Neural crest cell (in vitro differentiated cells): ENCODE measurements at regions not wholly inside any gene's neighbourhood (a gene's known extent, or its start where the extent isn't known, plus 50 kb on each side); places are given as distances from the start of the nearest gene placed in this dataset.

Experiments
- DNase-seq: peaks from one replicate; pipeline ENCODE4 v3.0.0; 2021; ENCODE audit warnings: low read depth, mixed read lengths, low spot score
- H3K27ac Mint-ChIP-seq: one replicate; pipeline ENCODE4 v1.8.0; 2021; ENCODE audit warnings: mild to moderate bottlenecking, mixed read lengths; ENCODE audit not compliant: unreplicated experiment
- H3K27me3 Mint-ChIP-seq: 2 replicates; pipeline ENCODE4 v1.8.0; 2021; ENCODE audit warnings: low read depth, mild to moderate bottlenecking, mixed read lengths
- H3K36me3 Mint-ChIP-seq: 2 replicates; pipeline ENCODE4 v1.8.0; 2021; ENCODE audit warnings: low read depth, mild to moderate bottlenecking, mixed read lengths
- H3K4me1 Mint-ChIP-seq: 2 replicates; pipeline ENCODE4 v1.8.0; 2021; ENCODE audit warnings: mixed read lengths
- H3K4me3 Mint-ChIP-seq: one replicate; pipeline ENCODE4 v1.8.0; 2021; ENCODE audit warnings: mild to moderate bottlenecking, mixed read lengths
- H3K9me3 Mint-ChIP-seq: 2 replicates; pipeline ENCODE4 v1.8.0; 2021; ENCODE audit warnings: mixed read lengths
- CTCF ChIP-seq: fragments of 200-600 bp; sonication (generic); conservative IDR thresholded peaks from 2 replicates; pipeline ENCODE4 v1.5.0; 2021; ENCODE audit warnings: antibody characterized with exemption, mild to moderate bottlenecking

- Mint-ChIP-seq H3K4me1 (no peaks in the 10 kb centered on the region), H3K27ac (no peak overlapping the region), H3K4me3 (no peak overlapping the region), H3K9me3 (no peaks in the 10 kb centered on the region), H3K27me3 (peaks cover 8% of the 10 kb centered on the region), H3K36me3 (no peaks in the 10 kb centered on the region)
- TF ChIP-seq CTCF: no peak
- no peak for DNase-seq
These were observed 223.3 kb downstream of the FBXO15 start for GRCh38 chr18:73924307-73924706.

GRCh38 chr18:73923866-73924265 is 223.8 kb downstream of the FBXO15 start:
- Mint-ChIP-seq H3K27me3 (peaks cover 8% of the 10 kb centered on the region), H3K9me3 (no peaks in the 10 kb centered on the region), H3K4me1 (no peaks in the 10 kb centered on the region), H3K36me3 (no peaks in the 10 kb centered on the region), H3K27ac (no peak overlapping the region), H3K4me3 (no peak overlapping the region)
- DNase-seq: no peak
- TF ChIP-seq CTCF: no peak

GRCh38 chr18:73920033-73920432 is 227.6 kb downstream of the FBXO15 start:
- no peaks in the 10 kb centered on the region for H3K9me3 Mint-ChIP-seq
- H3K27me3 Mint-ChIP-seq: peaks cover 10% of the 10 kb centered on the region
- no peak for DNase-seq
- H3K4me1 Mint-ChIP-seq: no peaks in the 10 kb centered on the region
- no peak for TF ChIP-seq CTCF
- no peak overlapping the region for H3K27ac Mint-ChIP-seq
- H3K36me3 Mint-ChIP-seq: no peaks in the 10 kb centered on the region
- H3K4me3 Mint-ChIP-seq: no peak overlapping the region

- H3K27ac Mint-ChIP-seq: no peak overlapping the region
- no peak overlapping the region for H3K4me3 Mint-ChIP-seq
- peaks cover 9% of the 10 kb centered on the region for H3K27me3 Mint-ChIP-seq
- no peaks in the 10 kb centered on the region for H3K36me3 Mint-ChIP-seq
- TF ChIP-seq CTCF: no peak
- H3K9me3 Mint-ChIP-seq: no peaks in the 10 kb centered on the region
- no peak for DNase-seq
- no peaks in the 10 kb centered on the region for H3K4me1 Mint-ChIP-seq
These were observed 228.8 kb downstream of the FBXO15 start for GRCh38 chr18:73918816-73919215.

- no peak for TF ChIP-seq CTCF
- Mint-ChIP-seq H3K27me3 (peaks cover 9% of the 10 kb centered on the region), H3K9me3 (no peaks in the 10 kb centered on the region), H3K36me3 (no peaks in the 10 kb centered on the region), H3K4me1 (no peaks in the 10 kb centered on the region), H3K4me3 (no peak overlapping the region), H3K27ac (no peak overlapping the region)
- DNase-seq: no peak
These were observed 230.6 kb downstream of the FBXO15 start for GRCh38 chr18:73917046-73917445.

GRCh38 chr18:73913505-73913904 is 234.1 kb downstream of the FBXO15 start:
- Mint-ChIP-seq H3K27ac (no peak overlapping the region), H3K4me1 (no peaks in the 10 kb centered on the region), H3K36me3 (no peaks in the 10 kb centered on the region), H3K9me3 (no peaks in the 10 kb centered on the region), H3K27me3 (peaks cover 12% of the 10 kb centered on the region), H3K4me3 (no peak overlapping the region)
- DNase-seq: no peak
- TF ChIP-seq CTCF: no peak
